ENCODE measurements at regions not wholly inside any gene's neighbourhood (a gene's known extent, or its start where the extent isn't known, plus 50 kb on each side); places are given as distances from the start of the nearest gene placed in this dataset.

GRCh38 chr5:92979716-92980115 is 601.3 kb downstream of the NR2F1-AS1 start:
- no peak for TF ChIP-seq CTCF (IDR thresholded peaks at IDR 0.05)
- no peaks in the 10 kb centered on the region for H3K36me3 ChIP-seq (ENCODE audit: control insufficient read depth, insufficient read depth, low read length)
- H3K27me3 ChIP-seq (ENCODE audit: control insufficient read depth, insufficient read depth, low read length), result no peaks in the 10 kb centered on the region
- no peak for ATAC-seq
- Mint-ChIP-seq H3K27me3 (ENCODE audit: low read depth in 2 of 2) (no peaks in the 10 kb centered on the region), H3K36me3 (no peaks in the 10 kb centered on the region), H3K9me3 (peaks cover 15 to 19% of the 10 kb centered on the region in 2 donors), H3K4me3 (no peak overlapping the region), H3K27ac (no peak overlapping the region), H3K4me1 (no peaks in the 10 kb centered on the region)
- WGBS (ENCODE audit: insufficient coverage), result 43% methylated on average over 1 of the region's 1 CpG
- H3K27ac ChIP-seq (ENCODE audit: low read length), result no peak overlapping the region
- H3K4me3 ChIP-seq (ENCODE audit: low read length), result no peak overlapping the region
- no peaks in the 10 kb centered on the region for H3K9me3 ChIP-seq (ENCODE audit: control insufficient read depth, insufficient read depth, low read length)
- H3K4me1 ChIP-seq (ENCODE audit: control insufficient read depth, insufficient read depth, low read length), result no peaks in the 10 kb centered on the region
- intact Hi-C loops (cut with micrococcal nuclease), result no loop called here
- DNase-seq, result no peak

GRCh38 chr5:92977846-92978540 is 603.0 kb downstream of the NR2F1-AS1 start:
- TF ChIP-seq CTCF (IDR thresholded peaks at IDR 0.05), result no peak
- no peaks in the 10 kb centered on the region for H3K4me1 Mint-ChIP-seq
- H3K4me3 ChIP-seq (ENCODE audit: low read length), result no peak overlapping the region
- DNase-seq (no peak), ATAC-seq (no peak)
- H3K36me3 Mint-ChIP-seq, result no peaks in the 10 kb centered on the region
- peaks cover 6 to 9% of the 10 kb centered on the region in 2 donors for H3K9me3 Mint-ChIP-seq
- intact Hi-C loops (cut with micrococcal nuclease), result no loop called here
- no peaks in the 10 kb centered on the region for H3K4me1 ChIP-seq (ENCODE audit: control insufficient read depth, insufficient read depth, low read length)
- no peaks in the 10 kb centered on the region for H3K36me3 ChIP-seq (ENCODE audit: control insufficient read depth, insufficient read depth, low read length)
- no peak overlapping the region for H3K4me3 Mint-ChIP-seq
- no peak overlapping the region for H3K27ac ChIP-seq (ENCODE audit: low read length)
- H3K27ac Mint-ChIP-seq, result no peak overlapping the region
- WGBS (ENCODE audit: insufficient coverage), result 79% methylated on average over 3 of the region's 3 CpGs
- H3K27me3 ChIP-seq (ENCODE audit: control insufficient read depth, insufficient read depth, low read length), result no peaks in the 10 kb centered on the region
- no peaks in the 10 kb centered on the region for H3K9me3 ChIP-seq (ENCODE audit: control insufficient read depth, insufficient read depth, low read length)
- no peaks in the 10 kb centered on the region for H3K27me3 Mint-ChIP-seq (ENCODE audit: low read depth in 2 of 2)

GRCh38 chr5:92976156-92976555 is 604.9 kb downstream of the NR2F1-AS1 start:
- Mint-ChIP-seq H3K27ac (no peak overlapping the region), H3K9me3 (peaks cover 9 to 10% of the 10 kb centered on the region in 2 donors), H3K4me1 (no peaks in the 10 kb centered on the region), H3K36me3 (no peaks in the 10 kb centered on the region), H3K4me3 (no peak overlapping the region), H3K27me3 (ENCODE audit: low read depth in 2 of 2) (no peaks in the 10 kb centered on the region)
- Histone ChIP-seq H3K36me3 (ENCODE audit: control insufficient read depth, insufficient read depth, low read length) (no peaks in the 10 kb centered on the region), H3K4me1 (ENCODE audit: control insufficient read depth, insufficient read depth, low read length) (no peaks in the 10 kb centered on the region), H3K9me3 (ENCODE audit: control insufficient read depth, insufficient read depth, low read length) (no peaks in the 10 kb centered on the region), H3K27ac (ENCODE audit: low read length) (no peak overlapping the region), H3K4me3 (ENCODE audit: low read length) (no peak overlapping the region), H3K27me3 (ENCODE audit: control insufficient read depth, insufficient read depth, low read length) (no peaks in the 10 kb centered on the region)
- ATAC-seq (no peak), DNase-seq (no peak)
- no CpG with 5 or more reads among the region's 1 CpG for WGBS (ENCODE audit: insufficient coverage)
- no peak for TF ChIP-seq CTCF (IDR thresholded peaks at IDR 0.05)
- intact Hi-C loops (cut with micrococcal nuclease), result no loop called here

GRCh38 chr5:92969781-92970237 is 611.2 kb downstream of the NR2F1-AS1 start:
- intact Hi-C loops (cut with micrococcal nuclease), result no loop called here
- Histone ChIP-seq H3K27ac (ENCODE audit: low read length) (no peak overlapping the region), H3K27me3 (ENCODE audit: control insufficient read depth, insufficient read depth, low read length) (no peaks in the 10 kb centered on the region), H3K4me1 (ENCODE audit: control insufficient read depth, insufficient read depth, low read length) (no peaks in the 10 kb centered on the region), H3K4me3 (ENCODE audit: low read length) (no peak overlapping the region), H3K36me3 (ENCODE audit: control insufficient read depth, insufficient read depth, low read length) (no peaks in the 10 kb centered on the region), H3K9me3 (ENCODE audit: control insufficient read depth, insufficient read depth, low read length) (no peaks in the 10 kb centered on the region)
- Mint-ChIP-seq H3K36me3 (no peaks in the 10 kb centered on the region), H3K27ac (no peak overlapping the region), H3K27me3 (ENCODE audit: low read depth in 2 of 2) (no peaks in the 10 kb centered on the region), H3K4me3 (no peak overlapping the region), H3K4me1 (no peaks in the 10 kb centered on the region), H3K9me3 (peaks cover 6 to 12% of the 10 kb centered on the region in 2 donors)
- no peak for TF ChIP-seq CTCF (IDR thresholded peaks at IDR 0.05)
- WGBS (ENCODE audit: insufficient coverage), result 92% methylated on average over 1 of the region's 2 CpGs
- ATAC-seq, result no peak
- no peak for DNase-seq
